GM19328 (cell line): ENCODE measurements at regions not wholly inside any gene's neighbourhood (a gene's known extent, or its start where the extent isn't known, plus 50 kb on each side); places are given as distances from the start of the nearest gene placed in this dataset.
"Not testable (repeated sequence)": the region's sequence is repeated elsewhere in the genome, so short reads cannot be mapped to it uniquely, and the experiment has no call there.

Source experiments
- ATAC-seq: cut with Tn5 transposase; IDR thresholded peaks from one replicate; pipeline ENCODE4 v1.9.1; 2021; ENCODE audit warnings: mild to moderate bottlenecking, moderate library complexity; ENCODE audit not compliant: unreplicated experiment

DNA sequence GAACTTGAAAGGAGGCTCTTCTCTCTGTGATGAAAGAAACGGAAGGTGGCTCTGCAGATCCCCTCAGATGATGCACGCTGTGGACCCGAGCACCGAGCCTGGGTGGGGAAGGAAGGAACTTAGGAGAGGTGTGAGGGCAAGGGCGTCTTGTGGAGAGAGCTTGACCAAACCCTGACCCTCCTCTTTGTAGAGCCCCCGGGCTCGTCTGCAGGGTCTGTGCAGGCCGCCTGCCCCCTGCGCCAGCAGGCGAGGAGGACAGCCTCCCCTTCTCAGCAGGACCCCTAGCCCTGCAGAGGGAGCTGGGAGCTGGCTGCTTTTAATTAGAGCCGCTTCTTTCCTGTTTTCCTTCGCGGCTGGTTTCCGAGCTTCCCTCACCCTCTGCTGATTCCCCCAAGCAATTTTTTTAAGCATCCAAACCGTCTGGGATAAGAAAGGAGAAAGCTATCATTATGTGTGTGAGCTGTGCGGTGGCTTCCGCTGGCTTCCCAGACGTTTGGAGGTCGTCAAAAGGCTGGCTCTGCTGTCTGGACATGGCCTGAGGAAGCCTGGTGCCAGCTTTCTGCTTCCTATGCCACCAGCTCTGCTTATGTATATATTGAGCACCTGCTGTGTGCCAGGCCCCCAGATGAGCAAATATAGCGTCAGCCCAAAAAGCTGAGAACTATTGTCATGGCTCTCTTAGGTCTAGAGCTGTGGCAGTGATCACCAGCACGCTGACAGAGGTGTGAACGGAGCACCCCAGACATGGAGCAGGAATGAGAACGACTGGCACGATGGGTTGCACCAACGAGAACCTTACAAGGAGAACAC lies 160.2 kb upstream of the IRF2BP2 start:
- no peak for ATAC-seq

DNA sequence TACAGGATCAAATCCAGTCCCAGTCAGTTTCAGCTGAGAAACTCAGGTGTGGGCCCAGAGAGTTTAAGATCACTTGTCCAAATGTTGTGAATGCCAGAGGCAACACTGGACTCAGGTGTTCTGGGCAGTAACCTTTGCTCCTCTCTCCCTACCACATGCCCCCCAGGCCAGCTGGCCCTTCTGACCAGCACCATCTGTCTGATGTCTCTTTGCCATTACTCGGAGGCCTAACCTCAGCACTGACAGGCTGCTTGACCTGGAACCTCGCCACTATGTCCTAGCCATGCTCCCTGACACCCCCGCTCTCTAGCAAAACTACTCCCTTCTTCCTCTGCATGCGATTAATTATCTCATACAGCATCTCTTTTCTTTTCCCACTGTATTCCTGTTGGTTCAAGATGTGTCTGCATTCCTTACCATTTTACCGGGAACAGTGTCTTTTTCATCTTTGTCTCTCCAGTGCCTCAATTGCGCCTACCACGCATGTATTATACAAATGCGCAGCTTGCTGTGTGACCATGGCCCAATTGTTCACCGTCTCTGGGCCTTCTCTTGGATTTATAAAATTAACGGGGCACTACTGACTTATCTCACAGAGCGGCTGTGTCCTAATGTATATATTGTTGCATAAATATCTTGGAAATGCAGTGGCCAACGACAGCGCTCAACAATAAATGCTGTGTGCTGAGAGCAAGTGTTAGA lies 159.5 kb upstream of the IRF2BP2 start:
- no peak for ATAC-seq

GRCh38 chr1:234768569-234769283 lies 158.7 kb upstream of the IRF2BP2 start:
- no peak for ATAC-seq

- ATAC-seq, result no peak
Observed at GRCh38 chr1:234768171-234768568, 158.2 kb upstream of the IRF2BP2 start.

- no peak for ATAC-seq
Observed at GRCh38 chr1:234765672-234766071, 155.7 kb upstream of the IRF2BP2 start.

- ATAC-seq, result no peak
Observed at GRCh38 chr1:234765181-234765580, 155.2 kb upstream of the IRF2BP2 start.

- ATAC-seq, result no peak
Observed at GRCh38 chr1:234763910-234764309, 153.9 kb upstream of the IRF2BP2 start.

DNA sequence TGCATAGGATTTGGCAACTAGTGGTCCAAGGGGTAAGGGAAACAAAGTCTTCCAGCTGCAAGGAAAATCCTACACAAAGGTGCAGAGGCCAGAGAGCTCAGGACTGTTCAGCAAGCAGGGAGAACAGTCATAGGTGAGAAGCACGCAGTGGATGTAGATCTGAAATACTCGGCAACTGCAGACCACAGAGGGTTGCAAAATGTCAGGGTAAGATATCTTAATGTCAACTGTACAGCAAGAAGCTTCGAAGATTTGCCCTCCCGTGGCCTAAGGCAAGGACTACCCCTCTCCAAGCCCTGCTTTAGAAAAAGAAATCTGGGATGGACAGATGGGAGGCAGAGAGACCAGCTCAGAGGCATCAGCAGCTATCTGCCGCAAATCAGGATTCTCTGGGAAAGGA lies 153.4 kb upstream of the IRF2BP2 start:
- ATAC-seq, result no peak

- not testable (repeated sequence) for ATAC-seq
Observed at GRCh38 chr1:234762127-234762526, 152.1 kb upstream of the IRF2BP2 start.

GRCh38 chr1:234760303-234760723 lies 150.3 kb upstream of the IRF2BP2 start:
- ATAC-seq, result no peak

DNA sequence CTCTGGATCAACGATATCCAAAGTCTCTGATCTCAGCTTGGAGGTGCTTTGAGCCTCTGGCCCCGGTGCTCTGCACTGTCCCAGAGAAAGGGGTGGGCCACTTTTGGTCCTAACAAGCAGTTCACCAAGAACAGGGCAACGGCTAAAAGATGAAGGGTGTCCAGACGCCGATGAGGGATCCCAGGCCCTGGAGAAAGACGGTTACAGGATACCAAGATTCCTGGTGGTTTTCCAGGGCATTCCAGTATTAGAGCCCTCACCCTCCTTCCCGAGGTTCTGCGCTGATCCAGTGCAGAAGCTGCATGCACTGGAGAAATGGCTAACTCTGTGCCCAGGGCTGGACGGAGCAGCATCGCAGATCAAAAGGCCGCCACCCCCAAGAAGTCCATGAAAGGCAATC lies 149.9 kb upstream of the IRF2BP2 start:
- ATAC-seq, result no peak

DNA sequence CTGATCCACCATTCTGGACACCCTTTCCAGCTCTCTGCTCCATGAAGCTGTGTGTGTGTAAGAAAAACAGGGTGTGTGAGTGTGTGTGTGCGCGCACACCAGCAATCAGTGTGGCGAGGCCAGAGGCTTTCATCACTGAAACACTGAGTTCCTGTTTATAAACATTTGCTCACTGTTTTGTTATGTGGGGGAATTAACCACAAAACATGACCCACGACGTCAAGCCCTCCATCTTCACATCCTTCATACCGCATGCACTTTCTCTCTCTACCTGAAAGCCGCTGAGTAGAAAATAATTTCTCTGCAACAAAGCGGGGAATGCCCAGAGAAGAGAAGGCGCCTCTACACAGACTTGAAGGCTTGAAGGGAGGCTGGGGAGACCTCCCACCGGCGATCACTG lies 148.9 kb upstream of the IRF2BP2 start:
- ATAC-seq, result no peak

- ATAC-seq, result no peak
Observed at GRCh38 chr1:234756857-234757256, 146.9 kb upstream of the IRF2BP2 start.

- no peak for ATAC-seq
Observed at GRCh38 chr1:234756066-234756774, 146.2 kb upstream of the IRF2BP2 start.

DNA sequence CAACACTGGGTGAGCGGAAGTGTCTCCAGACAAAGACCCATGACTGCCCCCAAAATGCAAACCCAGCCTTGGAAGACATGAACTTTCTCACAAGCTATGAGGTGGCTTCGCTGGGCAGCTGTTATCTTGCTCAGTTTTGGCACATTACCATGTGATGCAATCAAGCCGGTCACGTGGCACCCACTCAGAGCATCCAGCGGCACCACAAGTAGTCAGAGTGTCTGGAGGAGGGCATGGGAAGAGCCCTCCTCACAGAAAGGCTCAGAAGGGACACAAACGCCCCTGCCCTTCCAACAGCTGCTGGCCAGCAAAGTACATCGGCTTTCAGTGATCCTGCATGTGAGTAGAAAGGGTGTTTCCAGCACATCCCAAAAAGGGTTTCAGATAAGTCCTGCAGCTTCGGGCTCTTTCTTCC lies 145.5 kb upstream of the IRF2BP2 start:
- ATAC-seq, result no peak

GRCh38 chr1:234753979-234754378 lies 144.0 kb upstream of the IRF2BP2 start:
- ATAC-seq, result no peak

DNA sequence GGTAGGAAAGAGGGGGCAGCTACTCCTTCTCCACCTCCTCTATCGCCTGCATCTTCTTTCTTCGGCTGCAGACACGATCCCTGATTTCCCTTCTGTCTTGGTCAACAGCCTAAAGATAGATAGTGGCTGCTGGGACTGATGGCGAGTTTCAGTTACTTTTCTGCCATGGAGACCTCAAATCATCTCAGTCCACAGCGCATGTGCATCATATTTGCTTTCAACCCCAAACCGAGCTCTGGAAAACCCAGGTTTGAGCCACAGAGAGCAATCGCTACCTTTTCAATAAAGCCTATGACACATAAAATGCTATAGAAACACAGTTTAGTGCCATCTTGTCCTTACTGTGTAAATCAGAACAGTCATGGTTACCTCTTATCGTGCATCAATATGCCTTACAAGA lies 142.9 kb upstream of the IRF2BP2 start:
- ATAC-seq, result no peak

GRCh38 chr1:234751678-234752077 lies 141.7 kb upstream of the IRF2BP2 start:
- ATAC-seq, result no peak

DNA sequence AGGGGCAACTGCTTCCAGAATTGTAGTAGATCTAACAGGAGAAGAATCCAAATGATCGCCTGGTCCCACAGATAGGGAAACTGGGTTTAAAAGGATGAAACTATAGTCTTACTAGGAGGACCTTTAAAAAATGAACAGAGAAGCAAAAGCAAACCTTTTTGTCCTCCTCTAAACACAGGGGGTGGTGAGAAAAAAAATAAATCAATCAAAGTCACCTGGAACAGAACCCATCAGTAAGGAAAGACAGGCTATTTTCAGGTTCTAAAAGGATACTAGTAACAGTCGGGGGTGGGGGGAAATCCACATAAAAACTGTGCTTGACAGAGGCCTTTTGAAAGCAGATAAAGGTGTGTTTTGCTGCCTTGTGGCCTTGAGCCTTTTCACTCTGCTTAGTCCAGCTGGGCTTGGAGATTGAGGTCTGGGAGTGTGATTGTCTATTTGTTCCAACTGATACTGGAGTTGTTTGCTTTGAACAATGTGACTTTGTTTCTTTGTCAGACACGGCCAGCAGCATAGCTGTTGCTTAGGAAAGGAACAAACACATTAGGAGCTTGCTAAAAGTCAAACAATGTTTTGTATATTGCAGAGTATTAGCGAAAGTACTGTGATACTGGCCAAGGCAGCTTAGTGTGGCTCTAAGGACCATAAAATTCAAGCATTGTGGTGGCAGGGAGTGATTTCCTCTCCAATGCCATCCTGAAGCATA lies 141.1 kb upstream of the IRF2BP2 start:
- no peak for ATAC-seq

- no peak for ATAC-seq
Observed at GRCh38 chr1:234748713-234749112, 138.7 kb upstream of the IRF2BP2 start.
